ENCODE measurements at regions not wholly inside any gene's neighbourhood (a gene's known extent, or its start where the extent isn't known, plus 50 kb on each side); places are given as distances from the start of the nearest gene placed in this dataset.
A peak's percentile ranks its signal among the peaks of the same experiment; 100 is the strongest.

GRCh38 chr12:75712223-75712622, 200.8 kb upstream of the KRR1 start:
- Histone ChIP-seq H3K9me3 (ENCODE audit: low read length) (no peaks in the 10 kb centered on the region), H2AFZ (ENCODE audit: low read length) (no peak overlapping the region), H3K27me3 (ENCODE audit: control insufficient read depth in 1 of 2, insufficient read depth in 2 of 2, low read length in 2 of 2) (no peaks in the 10 kb centered on the region), H3K9ac (ENCODE audit: insufficient read depth, low read depth, low read length) (no peak overlapping the region), H3K36me3 (replicated peaks in 1 of 2; ENCODE audit: control insufficient read depth in 1 of 2, insufficient read depth in 2 of 2, low read length in 2 of 2) (no peaks in the 10 kb centered on the region), H3K4me1 (ENCODE audit: insufficient read depth, low read length) (peaks cover 93% of the 10 kb centered on the region), H3K4me3 (replicated peaks in 1 of 3; ENCODE audit: insufficient read depth in 1 of 3, low read depth in 2 of 3, low read length in 3 of 3) (no peak overlapping the region), H3K27ac (ENCODE audit: extremely low read length, insufficient read depth, low read length) (no peak overlapping the region), H3K79me2 (ENCODE audit: insufficient read depth, low read length) (no peaks in the 10 kb centered on the region), H4K20me1 (ENCODE audit: insufficient read depth, low read length) (no peaks in the 10 kb centered on the region), H3K4me2 (ENCODE audit: low read depth, low read length) (0 out of 2 replicates have a peak overlapping the region, but pooled peaks have one; percentile 2)
- ATAC-seq (peak; percentile 70), DNase-seq (ENCODE audit: low spot score) (peak; percentile 95), FAIRE-seq (peak; percentile 66)
- intact Hi-C loops (cut with micrococcal nuclease; ENCODE audit: unreplicated experiment): loop anchor here (2.0 to 5.0 kb wide), 5 partner anchors 45 to 315 kb away; no protein-coding TSS in a partner anchor
- no TSS peak for BruUV-seq (replicated peaks)
- POLR2A ChIA-PET: interaction anchor here (0.6 to 1.7 kb wide), 5 partner anchors 14 to 278 kb away, joined by 3 to 5 read pairs (median 4); no protein-coding TSS in a partner anchor
- in situ Hi-C loops (cut with HindIII; ENCODE audit: extremely low pct_ligation_motif_present, low pct_unique_long_range_greater_than_20kb): no loop called here
- CTCF ChIA-PET (ENCODE audit: low intra/inter-chr PET ratio, low total read pairs): no interaction called here
- TF ChIP-seq SIN3A (IDR thresholded peaks at IDR 0.05; ENCODE audit: borderline replicate concordance, low read depth, low read length): no peak
- TF ChIP-seq THAP11 (CRISPR knock-in tag; IDR thresholded peaks at IDR 0.05): peak; percentile 57
- peak; percentile 79 for TF ChIP-seq NCOA2 (CRISPR knock-in tag; IDR thresholded peaks at IDR 0.05)
- TF ChIP-seq HNF1A (IDR thresholded peaks at IDR 0.05; ENCODE audit: low read depth): peak; percentile 37
- no peak for TF ChIP-seq HNF1A (CRISPR knock-in tag; IDR thresholded peaks at IDR 0.05; ENCODE audit: borderline replicate concordance)
- TF ChIP-seq ZSCAN9 (CRISPR knock-in tag; IDR thresholded peaks at IDR 0.05; ENCODE audit: borderline replicate concordance): no peak; the same call in 1 of the 2 replicates
- no peak for TF ChIP-seq TMF1 (CRISPR knock-in tag; IDR thresholded peaks at IDR 0.05; ENCODE audit: low read depth)
- TF ChIP-seq ZNF609 (CRISPR knock-in tag; IDR thresholded peaks at IDR 0.05; ENCODE audit: borderline replicate concordance): peak; percentile 74
- TF ChIP-seq NR2F2 (IDR thresholded peaks at IDR 0.05; ENCODE audit: borderline replicate concordance, low read depth): peak; percentile 67
